Left lung (tissue), 4 donors: ENCODE measurements at regions not wholly inside any gene's neighbourhood (a gene's known extent, or its start where the extent isn't known, plus 50 kb on each side); places are given as distances from the start of the nearest gene placed in this dataset.

Experiments used
- ATAC-seq: fragments of 200-7000 bp; cut with Tn5 transposase; one replicate; pipeline ENCODE4 v1.9.1; 2020; ENCODE audit warnings: moderate library complexity
- DNase-seq, 4 donors: peaks; one replicate each; pipeline ENCODE4 v3.0.0-alpha.2; 2013 to 2020
- H3K27ac ChIP-seq, 2 donors: fragments of 200-600 bp; sonication (generic) in 1 of 2; one replicate each; pipeline versions ENCODE4 v1.5.0 to v1.8.0; 2020 to 2021
- H3K27me3 ChIP-seq, 2 donors: fragments of 200-600 bp; sonication (generic) in 1 of 2; one replicate each; pipeline versions ENCODE4 v1.5.0 to v1.8.0; 2020 to 2021
- H3K36me3 ChIP-seq, 2 donors: fragments of 200-600 bp; sonication (generic) in 1 of 2; one replicate each; pipeline versions ENCODE4 v1.5.0 to v1.8.0; 2020 to 2021
- H3K4me1 ChIP-seq, 2 donors: fragments of 200-600 bp; one replicate each; pipeline ENCODE4 v1.8.0; 2021
- H3K4me3 ChIP-seq, 2 donors: fragments of 200-600 bp; sonication (generic) in 1 of 2; one replicate each; pipeline versions ENCODE4 v1.5.0 to v1.8.0; 2020 to 2021; ENCODE audit warnings: mild to moderate bottlenecking in 1 of 2
- H3K9me3 ChIP-seq, 2 donors: fragments of 200-600 bp; sonication (generic) in 1 of 2; one replicate each; pipeline versions ENCODE4 v1.5.0 to v1.8.0; 2020 to 2021
- intact Hi-C, 2 donors: fragments of 100-400 bp; cut with DNase I; formaldehyde crosslinking; loops; one replicate each; pipeline versions ENCODE4 v1.11.2 to v1.14.2; 2022
- TF ChIP-seq, protein P1 (sequence below), 2 donors: fragments of 200-600 bp; sonication (generic) in 1 of 2; IDR thresholded peaks; one replicate each; pipeline versions ENCODE4 v1.5.0 to v1.8.0; 2021; ENCODE audit warnings: antibody characterized with exemption in 2 of 2
- donor health status: DM: no; HTN: yes; CAD: no.
- donor health status: DM: no; HTN: no; CAD: no.

DNA sequence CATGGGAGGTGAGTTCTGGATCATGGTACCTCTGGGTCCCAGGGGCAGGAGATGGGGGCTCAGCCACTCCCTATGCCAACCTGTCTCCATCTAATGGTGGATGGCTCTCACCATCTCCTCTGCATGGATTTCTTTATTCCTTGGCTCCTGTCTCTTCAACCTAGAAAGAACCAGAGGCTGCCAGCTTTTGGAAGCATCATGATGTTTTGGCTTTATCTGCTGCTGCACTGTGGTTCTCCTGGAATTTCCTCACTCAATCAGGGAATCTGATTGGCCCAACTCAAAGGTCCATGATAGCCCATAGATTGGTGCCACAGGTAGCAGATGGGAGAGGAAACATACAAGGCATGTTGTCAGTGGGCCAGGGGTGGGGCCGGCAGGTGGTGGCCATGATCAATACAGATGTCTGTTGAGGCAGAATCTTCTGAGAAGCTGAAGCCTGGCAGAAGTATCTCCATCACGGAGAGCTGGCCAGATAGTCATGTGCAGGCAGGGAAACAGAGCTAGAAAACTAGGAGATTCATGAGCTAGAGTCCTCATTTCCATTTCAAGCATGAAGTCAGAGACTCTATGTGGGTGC, 158.2 kb downstream of the MACROH2A1 start:
- H3K27me3 ChIP-seq: no peaks in the 10 kb centered on the region
- TF ChIP-seq, protein P1, sequence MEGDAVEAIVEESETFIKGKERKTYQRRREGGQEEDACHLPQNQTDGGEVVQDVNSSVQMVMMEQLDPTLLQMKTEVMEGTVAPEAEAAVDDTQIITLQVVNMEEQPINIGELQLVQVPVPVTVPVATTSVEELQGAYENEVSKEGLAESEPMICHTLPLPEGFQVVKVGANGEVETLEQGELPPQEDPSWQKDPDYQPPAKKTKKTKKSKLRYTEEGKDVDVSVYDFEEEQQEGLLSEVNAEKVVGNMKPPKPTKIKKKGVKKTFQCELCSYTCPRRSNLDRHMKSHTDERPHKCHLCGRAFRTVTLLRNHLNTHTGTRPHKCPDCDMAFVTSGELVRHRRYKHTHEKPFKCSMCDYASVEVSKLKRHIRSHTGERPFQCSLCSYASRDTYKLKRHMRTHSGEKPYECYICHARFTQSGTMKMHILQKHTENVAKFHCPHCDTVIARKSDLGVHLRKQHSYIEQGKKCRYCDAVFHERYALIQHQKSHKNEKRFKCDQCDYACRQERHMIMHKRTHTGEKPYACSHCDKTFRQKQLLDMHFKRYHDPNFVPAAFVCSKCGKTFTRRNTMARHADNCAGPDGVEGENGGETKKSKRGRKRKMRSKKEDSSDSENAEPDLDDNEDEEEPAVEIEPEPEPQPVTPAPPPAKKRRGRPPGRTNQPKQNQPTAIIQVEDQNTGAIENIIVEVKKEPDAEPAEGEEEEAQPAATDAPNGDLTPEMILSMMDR (IDR thresholded peaks at IDR 0.05): no peak
- ATAC-seq: no peak
- H3K4me1 ChIP-seq: peaks cover 5 to 13% of the 10 kb centered on the region in 2 donors
- H3K4me3 ChIP-seq: no peak overlapping the region
- no peak overlapping the region for H3K27ac ChIP-seq
- no peaks in the 10 kb centered on the region for H3K9me3 ChIP-seq
- no peaks in the 10 kb centered on the region for H3K36me3 ChIP-seq
- no peak for DNase-seq
- intact Hi-C loops: no loop called here

DNA sequence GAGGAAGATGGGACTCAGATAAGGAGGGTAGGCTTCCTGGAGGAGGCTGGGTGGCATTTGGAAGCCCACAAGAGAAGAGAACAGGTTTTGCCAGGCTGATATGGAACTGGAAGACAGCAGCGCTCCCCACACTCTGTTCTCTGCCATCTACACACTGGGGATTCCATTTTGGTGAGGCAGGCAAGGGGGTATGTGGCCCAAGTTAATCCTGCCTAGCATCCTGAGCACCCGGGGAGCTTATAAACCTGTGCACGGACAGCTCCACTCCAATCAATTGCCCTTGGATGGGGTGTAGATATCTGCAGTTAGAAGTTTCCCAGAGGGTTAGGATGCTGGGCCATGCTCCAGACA, 158.8 kb downstream of the MACROH2A1 start:
- DNase-seq: no peak
- TF ChIP-seq, protein P1 (IDR thresholded peaks at IDR 0.05): no peak
- H3K27me3 ChIP-seq: no peaks in the 10 kb centered on the region
- H3K36me3 ChIP-seq: no peaks in the 10 kb centered on the region
- peaks cover 4 to 7% of the 10 kb centered on the region in 2 donors for H3K4me1 ChIP-seq
- no peak overlapping the region for H3K4me3 ChIP-seq
- ATAC-seq: no peak
- H3K27ac ChIP-seq: no peak overlapping the region
- H3K9me3 ChIP-seq: no peaks in the 10 kb centered on the region
- intact Hi-C loops: no loop called here

DNA sequence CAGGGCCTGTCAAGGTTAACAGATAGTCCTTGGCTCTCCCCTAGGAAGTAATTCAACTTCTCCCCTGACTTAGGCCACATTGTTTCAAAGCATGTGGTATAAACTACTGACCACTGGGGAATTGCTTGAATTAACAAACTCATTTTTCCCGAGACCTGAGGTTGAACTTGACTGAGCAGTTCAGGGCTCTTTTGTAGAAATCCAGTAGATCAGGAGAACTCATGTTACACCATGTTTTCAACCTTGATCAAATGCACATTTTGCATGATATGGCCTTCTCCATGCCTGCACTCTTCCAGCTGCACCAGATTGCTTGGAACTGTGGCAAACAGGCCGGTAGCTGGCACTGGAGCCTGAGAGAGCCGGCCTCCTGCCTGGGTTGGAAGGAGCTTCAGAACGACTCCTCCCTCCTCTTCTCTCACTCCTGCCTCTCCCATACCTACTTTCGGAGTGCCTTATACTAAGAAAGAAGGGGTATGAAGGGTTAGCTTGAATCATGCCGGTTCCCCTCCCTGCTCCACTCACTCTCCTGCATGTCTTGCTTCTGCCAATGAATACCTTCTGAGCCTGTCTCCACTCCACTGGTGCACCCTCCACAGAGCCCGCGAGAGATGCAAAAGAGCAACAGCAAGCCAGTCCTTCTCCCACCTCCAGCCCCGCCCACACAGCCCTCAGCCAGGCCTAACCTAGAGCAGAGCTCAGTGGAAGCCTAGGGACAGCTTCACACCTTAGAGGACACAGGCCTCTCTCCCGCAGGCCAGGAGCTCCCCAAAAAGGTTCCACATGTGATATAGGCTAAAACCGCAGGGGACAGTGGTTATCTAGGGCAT, 159.4 kb downstream of the MACROH2A1 start:
- no peak for DNase-seq
- Histone ChIP-seq H3K27me3 (no peaks in the 10 kb centered on the region), H3K27ac (no peak overlapping the region), H3K36me3 (no peaks in the 10 kb centered on the region), H3K4me3 (no peak overlapping the region), H3K4me1 (peaks cover 4 to 6% of the 10 kb centered on the region in 2 donors), H3K9me3 (no peaks in the 10 kb centered on the region)
- peak; percentile 48 for ATAC-seq
- intact Hi-C loops: no loop called here
- TF ChIP-seq, protein P1 (IDR thresholded peaks at IDR 0.05): no peak

DNA sequence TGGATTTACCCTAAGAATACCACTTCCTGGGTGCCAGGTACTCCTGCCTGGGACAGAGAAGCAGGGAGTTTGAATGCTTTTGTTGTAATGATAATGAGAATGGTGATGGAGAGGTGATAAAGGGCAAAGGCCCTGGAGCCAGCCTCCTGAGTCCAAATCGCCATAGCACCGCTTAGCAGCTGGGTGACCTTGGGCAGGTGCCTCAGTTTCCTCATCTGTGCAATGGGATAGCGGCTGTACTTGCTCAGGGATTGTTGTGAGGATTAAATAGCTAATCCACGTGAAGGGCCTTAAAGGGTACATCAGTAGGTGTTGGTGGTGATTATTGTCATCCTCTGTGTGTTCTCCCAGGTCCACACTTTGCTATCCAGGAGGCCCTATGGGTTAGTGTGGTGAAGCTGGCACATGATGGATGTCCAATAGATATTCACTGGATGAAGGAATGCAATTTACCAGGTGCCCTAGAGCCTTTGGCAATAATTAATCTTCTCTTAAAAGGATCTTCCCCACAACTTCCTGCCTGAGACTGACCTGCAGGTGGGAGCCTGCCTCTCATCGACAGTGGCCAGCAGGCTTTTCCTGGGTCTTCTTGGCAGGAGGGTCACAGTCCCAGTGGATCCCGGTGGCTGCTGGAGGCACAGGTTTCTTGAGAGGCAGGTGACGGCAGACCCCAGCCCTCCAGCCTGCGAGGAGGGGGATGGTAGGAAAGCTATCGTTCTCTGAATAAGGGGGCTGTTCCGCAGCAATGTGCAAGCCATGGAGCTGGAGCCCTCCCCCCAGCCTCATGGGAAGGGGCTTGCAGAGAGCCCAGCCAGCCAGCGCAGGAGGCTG, 160.2 kb downstream of the MACROH2A1 start:
- DNase-seq (no peak), ATAC-seq (no peak)
- Histone ChIP-seq H3K9me3 (no peaks in the 10 kb centered on the region), H3K36me3 (no peaks in the 10 kb centered on the region), H3K27ac (no peak overlapping the region), H3K4me3 (no peak overlapping the region), H3K27me3 (no peaks in the 10 kb centered on the region), H3K4me1 (peaks cover 4 to 6% of the 10 kb centered on the region in 2 donors)
- TF ChIP-seq, protein P1 (IDR thresholded peaks at IDR 0.05): no peak
- intact Hi-C loops: no loop called here

DNA sequence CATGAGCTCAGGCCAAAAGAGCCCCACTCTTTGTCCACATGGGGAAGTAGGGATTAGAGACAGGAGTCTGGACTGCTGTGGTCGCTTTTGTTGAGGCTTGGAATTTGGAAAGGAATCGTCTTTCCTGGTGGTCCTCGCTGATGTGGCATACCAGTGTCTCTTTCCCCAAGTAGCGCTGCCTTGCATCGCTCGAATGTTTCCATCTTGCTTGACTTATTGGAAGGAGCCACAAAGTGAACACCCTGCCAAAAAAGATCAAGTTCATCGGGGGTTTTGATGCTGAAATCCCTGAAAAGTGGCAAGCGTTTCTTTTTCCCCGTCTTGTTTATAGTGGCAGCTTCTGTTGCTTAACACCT, 161.3 kb downstream of the MACROH2A1 start:
- ATAC-seq (no peak), DNase-seq (no peak)
- Histone ChIP-seq H3K27ac (no peak overlapping the region), H3K4me1 (peaks cover 4 to 6% of the 10 kb centered on the region in 2 donors), H3K9me3 (no peaks in the 10 kb centered on the region), H3K36me3 (no peaks in the 10 kb centered on the region), H3K27me3 (no peaks in the 10 kb centered on the region), H3K4me3 (no peak overlapping the region)
- TF ChIP-seq, protein P1 (IDR thresholded peaks at IDR 0.05): no peak
- intact Hi-C loops: no loop called here
